ENCODE measurements at regions not wholly inside any gene's neighbourhood (a gene's known extent, or its start where the extent isn't known, plus 50 kb on each side); places are given as distances from the start of the nearest gene placed in this dataset.

DNA sequence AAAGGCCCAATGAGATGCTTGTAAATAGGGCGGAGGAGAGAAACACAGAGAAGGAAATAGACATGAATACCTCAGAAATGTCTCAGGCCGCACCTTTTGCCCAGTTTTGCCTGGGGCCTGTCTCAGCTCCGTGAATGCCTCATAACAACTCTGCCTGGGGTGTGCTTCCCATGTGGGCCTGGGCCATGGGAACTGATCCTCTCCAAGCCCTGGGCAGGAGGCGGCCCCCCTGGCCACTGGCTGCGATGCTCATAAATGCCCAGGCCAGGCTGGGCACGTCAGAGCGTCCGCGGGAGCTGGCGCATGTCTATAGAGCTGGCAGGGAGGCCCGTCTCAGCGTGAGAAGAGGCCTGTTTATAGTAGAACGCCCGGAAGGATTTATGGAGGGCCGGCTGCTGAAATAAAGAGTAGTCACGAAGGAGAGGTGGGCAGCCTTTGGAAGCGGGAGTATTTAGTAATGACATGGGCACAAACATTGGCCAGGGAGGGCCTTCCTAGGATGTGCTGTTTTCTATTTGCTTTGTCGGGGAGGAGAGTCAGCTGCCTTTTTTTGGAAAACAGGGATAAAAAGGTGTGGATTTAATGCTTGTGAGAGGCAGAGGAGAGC lies 85.9 kb upstream of the IGF1R start:
- DNase-seq: no peak

DNA sequence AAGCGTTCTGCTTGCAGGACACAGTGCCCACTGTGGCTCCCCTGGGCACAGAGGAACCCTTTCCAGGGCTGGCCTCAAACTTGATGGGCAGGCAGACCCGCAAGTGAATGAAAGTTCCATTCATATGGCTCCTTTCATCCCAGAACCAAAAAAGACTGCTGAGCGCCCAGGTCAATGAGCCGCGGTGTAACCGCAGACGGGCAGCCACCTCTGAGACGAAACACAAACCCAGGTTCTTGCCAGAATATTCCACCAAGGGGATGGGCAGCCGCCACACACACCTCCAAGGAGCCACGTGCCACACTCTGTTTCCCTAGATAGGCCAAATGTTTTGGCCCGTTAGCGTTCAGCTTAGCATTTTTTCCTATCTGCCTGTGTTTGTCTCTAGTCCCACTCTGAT lies 82.8 kb upstream of the IGF1R start:
- DNase-seq: no peak

- no peak for DNase-seq
Measured at GRCh38 chr15:98567951-98568350, 80.4 kb upstream of the IGF1R start.

- DNase-seq: no peak
Measured at GRCh38 chr15:98568382-98569017, 79.8 kb upstream of the IGF1R start.

- DNase-seq: no peak
Measured at GRCh38 chr15:98570119-98570518, 78.2 kb upstream of the IGF1R start.

DNA sequence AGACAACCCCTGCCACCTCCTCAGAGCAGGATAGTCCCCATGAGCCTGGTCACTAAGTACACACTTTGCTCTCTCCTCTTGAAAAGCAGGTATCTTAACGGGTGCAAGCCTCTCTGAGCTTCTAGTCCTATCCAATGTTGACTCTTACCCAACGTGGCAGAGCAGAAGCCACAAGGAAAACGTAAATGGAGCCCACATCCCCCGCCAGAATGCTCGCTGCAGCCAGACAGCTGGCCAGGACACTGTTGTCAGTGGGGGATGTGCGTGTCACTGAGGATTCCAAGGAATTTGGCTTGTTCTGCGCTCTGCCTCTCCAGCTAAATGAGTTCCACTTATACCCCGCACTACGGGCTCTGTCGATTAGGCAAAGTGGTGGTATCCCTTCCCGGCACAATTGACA lies 67.8 kb upstream of the IGF1R start:
- no peak for DNase-seq

GRCh38 chr15:98581715-98582114 lies 66.6 kb upstream of the IGF1R start:
- DNase-seq: no peak

DNA sequence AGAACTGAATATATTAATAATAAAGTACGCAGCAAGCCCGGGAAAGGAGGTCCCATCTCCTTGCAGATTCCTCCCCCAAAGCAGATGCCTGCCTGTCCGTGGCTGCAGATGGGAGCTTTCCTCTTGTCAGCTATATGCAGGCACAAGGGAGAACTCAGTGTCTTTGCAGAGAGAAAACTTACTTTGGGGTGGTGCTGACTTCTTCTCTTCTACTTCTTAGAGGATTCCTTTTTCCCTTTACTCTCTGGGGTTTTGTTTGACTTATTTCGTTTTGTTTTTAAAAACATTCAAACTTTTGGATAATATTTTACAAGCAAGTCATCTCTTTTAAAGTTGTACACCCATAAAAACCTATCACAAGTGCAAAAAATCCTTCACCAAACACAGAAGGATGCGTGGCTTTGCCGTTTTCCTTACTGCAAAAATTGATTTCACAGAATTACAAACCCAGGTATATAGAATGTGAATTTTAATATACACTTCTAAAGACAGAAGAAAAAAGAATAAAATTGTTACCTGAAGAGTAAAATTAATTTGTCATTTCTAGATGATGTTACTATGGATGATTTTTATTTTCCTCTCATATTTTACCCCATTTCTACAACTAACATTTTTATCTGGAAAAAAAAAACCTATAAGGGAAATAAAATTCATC lies 65.3 kb upstream of the IGF1R start:
- DNase-seq: no peak

DNA sequence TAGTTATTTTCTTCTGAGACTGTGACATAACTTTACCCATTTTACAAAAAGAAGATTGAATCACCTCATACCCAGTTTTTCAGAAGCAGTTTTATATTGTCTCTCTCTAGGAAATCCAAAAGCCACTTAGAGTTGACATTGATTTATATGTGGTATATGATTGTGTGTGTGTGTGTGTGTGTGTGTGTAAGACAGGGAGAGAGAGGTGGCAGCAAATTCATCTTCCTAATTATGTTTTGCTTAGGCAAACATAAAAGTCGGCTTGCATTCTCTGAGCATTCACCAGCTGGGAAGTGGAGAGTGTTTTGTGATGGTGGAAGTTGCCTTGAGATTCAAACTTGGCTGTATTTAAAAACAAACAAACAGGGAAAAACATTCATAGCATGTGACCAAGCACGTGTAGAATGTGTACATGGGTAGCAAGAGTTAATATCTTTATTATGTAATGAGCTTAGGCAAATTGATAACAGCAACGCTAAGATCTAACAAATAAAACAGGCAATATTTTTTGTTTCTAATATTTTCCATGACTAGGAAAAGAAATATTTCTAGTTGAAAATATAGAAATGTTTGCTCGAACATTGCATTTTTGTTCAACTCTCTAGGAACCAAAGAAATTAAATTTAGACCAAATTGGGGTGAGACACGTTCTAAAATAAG lies 64.4 kb upstream of the IGF1R start:
- no peak for DNase-seq

DNA sequence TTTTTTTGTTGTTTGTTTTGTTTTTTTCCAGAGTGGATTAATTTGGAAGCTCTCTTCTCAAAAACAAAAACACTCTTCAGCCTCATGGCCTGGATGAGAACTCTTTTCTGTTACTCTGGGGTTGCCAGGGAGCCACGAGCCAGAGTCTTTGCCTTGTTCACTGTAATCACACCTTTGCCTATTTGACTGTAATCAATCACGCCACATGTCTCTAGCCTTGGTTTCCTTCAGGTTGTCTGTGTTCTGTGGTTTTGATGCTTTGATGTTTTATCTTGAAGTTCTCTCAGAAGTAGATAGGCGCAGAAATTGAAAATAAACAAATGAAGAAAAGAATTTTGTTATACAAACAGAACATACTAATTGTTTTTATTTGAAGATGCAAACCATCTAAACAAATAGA lies 62.3 kb upstream of the IGF1R start:
- DNase-seq: no peak

GRCh38 chr15:98592136-98592535 lies 56.2 kb upstream of the IGF1R start:
- DNase-seq: no peak

GRCh38 chr15:98596131-98596530 lies 52.2 kb upstream of the IGF1R start:
- DNase-seq: no peak

DNA sequence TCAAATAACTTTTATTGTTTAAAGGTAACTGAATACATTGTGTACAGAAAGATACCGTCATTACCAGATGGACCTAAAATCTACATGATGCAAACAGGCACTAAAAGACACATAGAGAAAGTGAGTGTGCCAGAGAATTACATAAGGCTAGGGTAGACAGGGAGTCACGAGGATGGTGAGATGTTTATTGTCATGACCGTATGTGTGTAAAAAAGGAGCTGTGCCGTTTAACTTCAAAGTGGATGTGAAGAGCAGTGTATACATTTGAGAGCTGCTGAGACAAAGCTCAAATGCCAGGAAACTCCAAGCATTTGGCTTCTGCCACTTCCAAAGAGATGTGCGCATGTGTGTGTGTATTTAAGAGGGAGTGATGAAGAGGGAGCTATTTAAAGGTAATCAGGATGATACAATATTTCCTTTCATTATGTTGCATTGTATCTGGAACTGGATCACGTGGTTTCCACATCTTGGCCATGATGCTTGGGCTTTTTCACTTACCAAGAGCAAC lies 51.4 kb upstream of the IGF1R start:
- DNase-seq: no peak

GRCh38 chr15:98597666-98598065 lies 50.7 kb upstream of the IGF1R start:
- DNase-seq: no peak

Measured in activated CD4-positive, alpha-beta T cell treated with anti-CD3 and anti-CD28 coated beads for 4 hours (primary cell).